HG03175 (cell line): ENCODE measurements at regions not wholly inside any gene's neighbourhood (a gene's known extent, or its start where the extent isn't known, plus 50 kb on each side); places are given as distances from the start of the nearest gene placed in this dataset.

Experiments
- ATAC-seq: cut with Tn5 transposase; IDR thresholded peaks from one replicate; pipeline ENCODE4 v1.9.1; 2021; ENCODE audit warnings: mild to moderate bottlenecking, moderate library complexity; ENCODE audit not compliant: unreplicated experiment

DNA sequence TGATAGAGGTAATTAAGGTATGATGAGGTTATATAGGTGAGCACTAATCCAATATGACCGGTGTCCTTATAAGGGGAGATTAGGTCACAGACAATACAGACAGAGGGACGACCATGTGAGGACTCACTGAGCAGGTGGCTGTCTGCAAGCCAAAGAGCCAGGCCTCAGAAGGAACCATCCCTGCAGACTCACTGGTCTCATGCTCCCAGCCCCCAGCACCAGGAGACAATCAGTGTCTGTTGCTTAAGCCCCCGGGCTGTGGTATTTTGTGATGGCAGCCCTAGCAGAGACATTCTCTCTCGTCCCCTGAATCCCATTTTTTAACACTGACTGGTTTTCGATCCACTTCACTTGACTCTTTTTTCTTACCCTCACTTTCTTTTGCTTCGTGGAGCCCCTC lies 51.9 kb upstream of the PABPC3 start:
- ATAC-seq: no peak
